WTC11 (cell line): ENCODE measurements at regions not wholly inside any gene's neighbourhood (a gene's known extent, or its start where the extent isn't known, plus 50 kb on each side); places are given as distances from the start of the nearest gene placed in this dataset.

Experiments
- ATAC-seq: fragments of 200-7000 bp; cut with Tn5 transposase; 2 replicates; pipeline ENCODE4 v1.10.0; 2021; ENCODE audit warnings: mild to moderate bottlenecking, moderate library complexity
- CTCF ChIA-PET: fragments of 300-600 bp; sonication (Branson Sonifier 250); formaldehyde crosslinking; loops from one replicate; lab custom pipeline; 2021; ENCODE audit warnings: antibody characterized with exemption; lab: Charles Lee
- POLR2A ChIA-PET: fragments of 350-600 bp; sonication (Branson Sonifier 250); formaldehyde crosslinking; loops from one replicate; lab custom pipeline; 2021; ENCODE audit warnings: antibody characterized with exemption; lab: Charles Lee
- DNase-seq: peaks from one replicate; pipeline ENCODE4 v3.0.0; 2021; ENCODE audit warnings: low spot score
- H3K27ac Mint-ChIP-seq: 2 replicates; pipeline ENCODE4 v1.8.0; 2021; ENCODE audit warnings: mixed read lengths
- H3K27me3 Mint-ChIP-seq: 2 replicates; pipeline ENCODE4 v1.8.0; 2021; ENCODE audit warnings: low read depth, mild to moderate bottlenecking, moderate library complexity, mixed read lengths
- H3K36me3 Mint-ChIP-seq: 2 replicates; pipeline ENCODE4 v1.8.0; 2021; ENCODE audit warnings: mixed read lengths
- H3K4me1 Mint-ChIP-seq: 2 replicates; pipeline ENCODE4 v1.8.0; 2022; ENCODE audit warnings: mixed read lengths
- H3K4me3 Mint-ChIP-seq: 2 replicates; pipeline ENCODE4 v1.8.0; 2021; ENCODE audit warnings: mild to moderate bottlenecking, moderate library complexity, mixed read lengths
- H3K9me3 Mint-ChIP-seq: 2 replicates; pipeline ENCODE4 v1.8.0; 2021; ENCODE audit warnings: mixed read lengths
- AR ChIP-seq: fragments of 250-450 bp; sonication (Bioruptor Pico); IDR thresholded peaks from 2 replicates; pipeline ENCODE4 v1.9.0; 2021; ENCODE audit warnings: mild to moderate bottlenecking
- CBFB ChIP-seq: sonication (generic); formaldehyde crosslinking; IDR thresholded peaks from 2 replicates; pipeline ENCODE4 v1.8.1; 2022; ENCODE audit warnings: mild to moderate bottlenecking, low read depth, missing genetic modification reagents
- CDX4 ChIP-seq: fragments of 250-450 bp; sonication (Bioruptor Pico); IDR thresholded peaks from 2 replicates; pipeline ENCODE4 v1.9.0; 2021; ENCODE audit warnings: moderate library complexity, mild to moderate bottlenecking, inconsistent platforms, borderline replicate concordance
- FOXJ3 ChIP-seq: sonication (generic); formaldehyde crosslinking; IDR thresholded peaks from 2 replicates; pipeline ENCODE4 v1.9.0; 2021; ENCODE audit warnings: missing genetic modification reagents, mild to moderate bottlenecking, borderline replicate concordance
- HMGA2 ChIP-seq: fragments of 250-450 bp; sonication (Bioruptor Pico); IDR thresholded peaks from 2 replicates; pipeline ENCODE4 v1.4.0; 2021; ENCODE audit warnings: mild to moderate bottlenecking, moderate library complexity
- KAT7 ChIP-seq: sonication (generic); formaldehyde crosslinking; IDR thresholded peaks from 2 replicates; pipeline ENCODE4 v1.8.1; 2023; ENCODE audit warnings: missing genetic modification reagents, mild to moderate bottlenecking, borderline replicate concordance
- PRRX2 ChIP-seq: fragments of 250-450 bp; sonication (Bioruptor Pico); IDR thresholded peaks from 2 replicates; pipeline ENCODE4 v1.8.0; 2021; ENCODE audit warnings: mild to moderate bottlenecking
- SOX15 ChIP-seq: fragments of 250-450 bp; sonication (Bioruptor Pico); IDR thresholded peaks from 2 replicates; pipeline ENCODE4 v1.9.0; 2021; ENCODE audit warnings: mild to moderate bottlenecking
- TCF7 ChIP-seq: sonication (generic); formaldehyde crosslinking; IDR thresholded peaks from 2 replicates; pipeline ENCODE4 v1.8.0; 2022; ENCODE audit warnings: mild to moderate bottlenecking, low read depth, missing genetic modification reagents, moderate library complexity
- TEAD1 ChIP-seq: sonication (generic); formaldehyde crosslinking; IDR thresholded peaks from 2 replicates; pipeline ENCODE4 v1.8.0; 2022; ENCODE audit warnings: mild to moderate bottlenecking, missing genetic modification reagents
- TP53 ChIP-seq: sonication (generic); formaldehyde crosslinking; IDR thresholded peaks from 2 replicates; pipeline ENCODE4 v1.8.1; 2023; ENCODE audit warnings: mild to moderate bottlenecking, missing genetic modification reagents
- ZNF416 ChIP-seq: fragments of 250-450 bp; sonication (Bioruptor Pico); IDR thresholded peaks from 2 replicates; pipeline ENCODE4 v1.9.0; 2021; ENCODE audit warnings: mild to moderate bottlenecking, inconsistent platforms
- TF ChIP-seq, protein P1 (sequence below): fragments of 200-600 bp; IDR thresholded peaks from 2 replicates; pipeline ENCODE4 v1.8.0; 2022; ENCODE audit warnings: antibody characterized with exemption
- TF ChIP-seq, protein P2 (sequence below): fragments of 250-450 bp; sonication (Bioruptor Pico); conservative IDR thresholded peaks from 2 replicates; pipeline ENCODE4 v1.9.0; 2021; ENCODE audit warnings: mild to moderate bottlenecking
- TF ChIP-seq, protein P3 (sequence below): sonication (generic); formaldehyde crosslinking; IDR thresholded peaks from 2 replicates; pipeline ENCODE4 v1.8.0; 2023; ENCODE audit warnings: missing genetic modification reagents, mild to moderate bottlenecking, borderline replicate concordance

GRCh38 chr1:229142471-229142870 is 128.4 kb upstream of the RAB4A start:
- H3K27me3 Mint-ChIP-seq: peaks cover 4% of the 10 kb centered on the region; the same call in 1 of the 2 replicates
- CTCF ChIA-PET: no interaction called here
- H3K4me1 Mint-ChIP-seq: peaks cover 5% of the 10 kb centered on the region
- no peaks in the 10 kb centered on the region for H3K9me3 Mint-ChIP-seq
- H3K36me3 Mint-ChIP-seq: no peaks in the 10 kb centered on the region
- TF ChIP-seq KAT7 (CRISPR knock-in tag) (no peak), PRRX2 (no peak), HMGA2 (no peak), AR (CRISPR knock-in tag) (no peak), TCF7 (no peak), CDX4 (CRISPR knock-in tag) (no peak), TEAD1 (CRISPR knock-in tag) (no peak), FOXJ3 (CRISPR knock-in tag) (no peak), TP53 (CRISPR knock-in tag) (no peak), CBFB (CRISPR knock-in tag) (no peak), SOX15 (CRISPR knock-in tag) (no peak), ZNF416 (CRISPR knock-in tag) (no peak)
- TF ChIP-seq, protein P1, sequence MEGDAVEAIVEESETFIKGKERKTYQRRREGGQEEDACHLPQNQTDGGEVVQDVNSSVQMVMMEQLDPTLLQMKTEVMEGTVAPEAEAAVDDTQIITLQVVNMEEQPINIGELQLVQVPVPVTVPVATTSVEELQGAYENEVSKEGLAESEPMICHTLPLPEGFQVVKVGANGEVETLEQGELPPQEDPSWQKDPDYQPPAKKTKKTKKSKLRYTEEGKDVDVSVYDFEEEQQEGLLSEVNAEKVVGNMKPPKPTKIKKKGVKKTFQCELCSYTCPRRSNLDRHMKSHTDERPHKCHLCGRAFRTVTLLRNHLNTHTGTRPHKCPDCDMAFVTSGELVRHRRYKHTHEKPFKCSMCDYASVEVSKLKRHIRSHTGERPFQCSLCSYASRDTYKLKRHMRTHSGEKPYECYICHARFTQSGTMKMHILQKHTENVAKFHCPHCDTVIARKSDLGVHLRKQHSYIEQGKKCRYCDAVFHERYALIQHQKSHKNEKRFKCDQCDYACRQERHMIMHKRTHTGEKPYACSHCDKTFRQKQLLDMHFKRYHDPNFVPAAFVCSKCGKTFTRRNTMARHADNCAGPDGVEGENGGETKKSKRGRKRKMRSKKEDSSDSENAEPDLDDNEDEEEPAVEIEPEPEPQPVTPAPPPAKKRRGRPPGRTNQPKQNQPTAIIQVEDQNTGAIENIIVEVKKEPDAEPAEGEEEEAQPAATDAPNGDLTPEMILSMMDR: no peak
- TF ChIP-seq, protein P2, sequence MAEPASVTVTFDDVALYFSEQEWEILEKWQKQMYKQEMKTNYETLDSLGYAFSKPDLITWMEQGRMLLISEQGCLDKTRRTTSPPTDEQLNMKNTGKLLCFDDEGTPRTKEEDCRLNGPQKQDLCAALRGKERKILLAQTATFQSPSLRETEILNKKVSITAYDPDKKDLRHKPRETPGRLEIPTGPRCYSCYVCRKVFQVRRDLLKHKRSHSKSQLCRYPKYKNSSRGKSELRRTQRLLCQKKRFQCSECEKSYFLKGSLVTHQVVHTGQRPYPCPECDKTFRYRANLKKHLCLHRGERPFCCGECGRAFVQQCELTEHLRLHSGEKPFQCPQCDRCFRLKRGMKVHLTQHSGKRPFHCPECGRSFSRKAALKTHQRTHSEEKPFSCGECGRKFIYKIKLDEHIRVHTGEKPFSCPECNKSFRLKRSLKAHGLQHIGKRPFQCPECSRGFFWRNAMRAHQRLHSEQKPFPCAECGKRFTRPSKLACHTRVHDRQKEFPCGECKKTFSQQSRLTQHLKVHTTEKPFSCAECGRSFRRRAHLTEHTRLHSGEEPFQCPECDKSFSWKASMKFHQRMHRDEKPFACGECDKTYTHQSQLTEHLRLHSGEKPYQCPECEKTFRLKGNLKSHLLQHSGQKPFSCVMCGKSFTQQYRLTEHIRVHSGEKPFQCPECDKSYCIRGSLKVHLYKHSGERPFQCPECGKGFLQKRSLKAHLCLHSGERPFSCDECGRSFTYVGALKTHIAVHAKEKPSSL: no peak
- TF ChIP-seq, protein P3, sequence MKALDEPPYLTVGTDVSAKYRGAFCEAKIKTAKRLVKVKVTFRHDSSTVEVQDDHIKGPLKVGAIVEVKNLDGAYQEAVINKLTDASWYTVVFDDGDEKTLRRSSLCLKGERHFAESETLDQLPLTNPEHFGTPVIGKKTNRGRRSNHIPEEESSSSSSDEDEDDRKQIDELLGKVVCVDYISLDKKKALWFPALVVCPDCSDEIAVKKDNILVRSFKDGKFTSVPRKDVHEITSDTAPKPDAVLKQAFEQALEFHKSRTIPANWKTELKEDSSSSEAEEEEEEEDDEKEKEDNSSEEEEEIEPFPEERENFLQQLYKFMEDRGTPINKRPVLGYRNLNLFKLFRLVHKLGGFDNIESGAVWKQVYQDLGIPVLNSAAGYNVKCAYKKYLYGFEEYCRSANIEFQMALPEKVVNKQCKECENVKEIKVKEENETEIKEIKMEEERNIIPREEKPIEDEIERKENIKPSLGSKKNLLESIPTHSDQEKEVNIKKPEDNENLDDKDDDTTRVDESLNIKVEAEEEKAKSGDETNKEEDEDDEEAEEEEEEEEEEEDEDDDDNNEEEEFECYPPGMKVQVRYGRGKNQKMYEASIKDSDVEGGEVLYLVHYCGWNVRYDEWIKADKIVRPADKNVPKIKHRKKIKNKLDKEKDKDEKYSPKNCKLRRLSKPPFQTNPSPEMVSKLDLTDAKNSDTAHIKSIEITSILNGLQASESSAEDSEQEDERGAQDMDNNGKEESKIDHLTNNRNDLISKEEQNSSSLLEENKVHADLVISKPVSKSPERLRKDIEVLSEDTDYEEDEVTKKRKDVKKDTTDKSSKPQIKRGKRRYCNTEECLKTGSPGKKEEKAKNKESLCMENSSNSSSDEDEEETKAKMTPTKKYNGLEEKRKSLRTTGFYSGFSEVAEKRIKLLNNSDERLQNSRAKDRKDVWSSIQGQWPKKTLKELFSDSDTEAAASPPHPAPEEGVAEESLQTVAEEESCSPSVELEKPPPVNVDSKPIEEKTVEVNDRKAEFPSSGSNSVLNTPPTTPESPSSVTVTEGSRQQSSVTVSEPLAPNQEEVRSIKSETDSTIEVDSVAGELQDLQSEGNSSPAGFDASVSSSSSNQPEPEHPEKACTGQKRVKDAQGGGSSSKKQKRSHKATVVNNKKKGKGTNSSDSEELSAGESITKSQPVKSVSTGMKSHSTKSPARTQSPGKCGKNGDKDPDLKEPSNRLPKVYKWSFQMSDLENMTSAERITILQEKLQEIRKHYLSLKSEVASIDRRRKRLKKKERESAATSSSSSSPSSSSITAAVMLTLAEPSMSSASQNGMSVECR (CRISPR knock-in tag): no peak
- TF ChIP-seq, all 79 proteins: peak for 0
- ATAC-seq: no peak
- POLR2A ChIA-PET: no interaction called here
- Mint-ChIP-seq H3K27ac (no peak overlapping the region), H3K4me3 (no peak overlapping the region)
- DNase-seq: no peak
